HepG2 (cell line): ENCODE measurements at regions not wholly inside any gene's neighbourhood (a gene's known extent, or its start where the extent isn't known, plus 50 kb on each side); places are given as distances from the start of the nearest gene placed in this dataset.

Source experiments
- ATAC-seq: fragments of 200-7000 bp; cut with Tn5 transposase; 3 replicates; pipeline ENCODE4 v1.9.1; 2020; ENCODE audit warnings: mild to moderate bottlenecking, moderate library complexity
- BruUV-seq: library from RNA; stranded (reverse); fragments of 400-500 nt; replicated peaks from 2 replicates; lab custom pipeline; 2021; lab: Mats Ljungman, UMichigan
- CTCF ChIA-PET: fragments of 300-600 bp; formaldehyde crosslinking; extraction: SDS; loops from one replicate; lab custom pipeline; 2021; ENCODE audit warnings: low total read pairs, inconsistent platforms, low intra/inter-chr PET ratio; lab: Yijun Ruan, JAX
- POLR2A ChIA-PET: fragments of 350-600 bp; sonication (Branson Sonifier 250); formaldehyde crosslinking; loops from one replicate; lab custom pipeline; 2020; ENCODE audit warnings: antibody characterized with exemption, inconsistent platforms; lab: Yijun Ruan, JAX
- DNase-seq: peaks from one replicate; pipeline ENCODE4 v3.0.0-alpha.2; 2015; ENCODE audit warnings: low spot score
- FAIRE-seq: peaks from 3 replicates; lab custom pipeline; 2011; peaks lifted over from hg19 to GRCh38; lab: Jason Lieb, UNC
- H2AFZ ChIP-seq: one replicate; pipeline ENCODE4 v1.6.1; 2011; ENCODE audit warnings: low read length, inconsistent platforms
- H3K27ac ChIP-seq: fragments of 300-600 bp; 3 replicates; pipeline ENCODE4 v1.8.0; 2011; ENCODE audit warnings: mixed run types, mild to moderate bottlenecking, mixed read lengths, low read length, inconsistent platforms; ENCODE audit not compliant: insufficient read depth; ENCODE audit errors: extremely low read length
- H3K27me3 ChIP-seq, 2 experiments: fragments of 200-600 bp in 1 of 2; 2 replicates in 1 of 2; 3 replicates in 1 of 2; pipeline versions ENCODE4 v1.6.0 to v1.8.0; 2011; ENCODE audit warnings: low read length in 2 of 2, mild to moderate bottlenecking in 2 of 2, moderate library complexity in 2 of 2, inconsistent platforms in 1 of 2; ENCODE audit not compliant: insufficient read depth in 2 of 2, control insufficient read depth in 1 of 2
- H3K36me3 ChIP-seq, 2 experiments: fragments of 200-600 bp in 1 of 2; replicated peaks in 1 of 2; 2 replicates in 1 of 2; 3 replicates in 1 of 2; pipeline versions ENCODE4 v1.5.1 to v1.8.0; 2011; ENCODE audit warnings: low read length in 2 of 2, inconsistent platforms in 1 of 2; ENCODE audit not compliant: insufficient read depth in 2 of 2, control insufficient read depth in 1 of 2
- H3K4me1 ChIP-seq: 2 replicates; pipeline ENCODE4 v1.5.1; 2012; ENCODE audit warnings: low read length, inconsistent platforms; ENCODE audit not compliant: insufficient read depth
- H3K4me2 ChIP-seq: 2 replicates; pipeline ENCODE4 v1.6.0; 2011; ENCODE audit warnings: low read depth, low read length, inconsistent platforms
- H3K4me3 ChIP-seq, 3 experiments: fragments of 200-600 bp in 1 of 3; sonication (generic), shearing (Covaris generic) in 1 of 3; replicated peaks in 1 of 3; 2 replicates each; pipeline ENCODE4 v1.5.1; 2011 to 2016; ENCODE audit warnings: low read length in 3 of 3, inconsistent platforms in 2 of 3, low read depth in 2 of 3, mild to moderate bottlenecking in 2 of 3, control low read depth in 1 of 3, mixed read lengths in 1 of 3; ENCODE audit not compliant: insufficient read depth in 1 of 3
- H3K79me2 ChIP-seq: one replicate; pipeline ENCODE4 v1.6.1; 2011; ENCODE audit warnings: low read length, inconsistent platforms; ENCODE audit not compliant: insufficient read depth
- H3K9ac ChIP-seq: 2 replicates; pipeline ENCODE4 v1.6.0; 2011; ENCODE audit warnings: mild to moderate bottlenecking, low read depth, low read length, inconsistent platforms; ENCODE audit not compliant: insufficient read depth
- H3K9me3 ChIP-seq: 2 replicates; pipeline ENCODE4 v1.5.1; 2012; ENCODE audit warnings: mild to moderate bottlenecking, low read length
- H4K20me1 ChIP-seq: 2 replicates; pipeline ENCODE4 v1.6.0; 2011; ENCODE audit warnings: inconsistent platforms, mild to moderate bottlenecking, low read length, moderate library complexity; ENCODE audit not compliant: insufficient read depth
- BORCS8-MEF2B ChIP-seq: sonication (generic); formaldehyde crosslinking; IDR thresholded peaks from 2 replicates; pipeline ENCODE4 v1.8.0; 2022; ENCODE audit warnings: mild to moderate bottlenecking, missing genetic modification reagents
- PHB2 ChIP-seq: fragments of 450-650 bp; IDR thresholded peaks from 2 replicates; pipeline ENCODE4 v1.6.1; 2018; ENCODE audit not compliant: partially characterized antibody
- REPIN1 ChIP-seq: sonication (generic); formaldehyde crosslinking; IDR thresholded peaks from 2 replicates; pipeline ENCODE4 v1.8.0; 2022; ENCODE audit warnings: missing genetic modification reagents, low read depth, mild to moderate bottlenecking, borderline replicate concordance
- SP140L ChIP-seq: sonication (generic); formaldehyde crosslinking; IDR thresholded peaks from 2 replicates; pipeline ENCODE4 v1.4.0; 2020; ENCODE audit warnings: missing genetic modification reagents, borderline replicate concordance
- TBP ChIP-seq: sonication (generic); formaldehyde crosslinking; IDR thresholded peaks from 2 replicates; pipeline ENCODE4 v1.5.0; 2020; ENCODE audit warnings: missing genetic modification reagents
- TEAD2 ChIP-seq: sonication (generic); formaldehyde crosslinking; IDR thresholded peaks from 2 replicates; pipeline ENCODE4 v1.9.0; 2021; ENCODE audit warnings: missing genetic modification reagents
- ZFP36L1 ChIP-seq: sonication (generic); formaldehyde crosslinking; IDR thresholded peaks from 2 replicates; pipeline ENCODE4 v1.8.0; 2022; ENCODE audit warnings: mild to moderate bottlenecking, missing genetic modification reagents, moderate library complexity
- ZNF124 ChIP-seq: sonication (generic); formaldehyde crosslinking; IDR thresholded peaks from 2 replicates; pipeline ENCODE4 v1.4.0; 2020; ENCODE audit warnings: missing genetic modification reagents
- ZNF205 ChIP-seq: IDR thresholded peaks from 2 replicates; pipeline ENCODE4 v1.6.1; 2018; ENCODE audit warnings: missing biosample characterization, missing genetic modification reagents
- ZNF207 ChIP-seq: fragments of 450-650 bp; IDR thresholded peaks from 2 replicates; pipeline ENCODE4 v1.6.1; 2016; ENCODE audit warnings: antibody characterized with exemption, borderline replicate concordance
- ZNF572 ChIP-seq: sonication (generic); formaldehyde crosslinking; IDR thresholded peaks from 2 replicates; pipeline ENCODE4 v1.5.1; 2020; ENCODE audit warnings: mild to moderate bottlenecking, missing genetic modification reagents
- ZNF720 ChIP-seq: sonication (generic); formaldehyde crosslinking; IDR thresholded peaks from 2 replicates; pipeline ENCODE4 v1.4.0; 2020; ENCODE audit warnings: missing genetic modification reagents
- ZNF746 ChIP-seq: sonication (generic); formaldehyde crosslinking; IDR thresholded peaks from 2 replicates; pipeline ENCODE4 v1.8.0; 2022; ENCODE audit warnings: mild to moderate bottlenecking, missing genetic modification reagents
- ZNF777 ChIP-seq: sonication (generic); formaldehyde crosslinking; IDR thresholded peaks from 2 replicates; pipeline ENCODE4 v1.4.0; 2020; ENCODE audit warnings: missing genetic modification reagents
- whole genome bisulfite sequencing: methylation state at CpG from one replicate; pipeline ENCODE4 v1.1.6; 2017; ENCODE audit warnings: low lambda C conversion rate; 5-methylcytosine and 5-hydroxymethylcytosine counted together
- in situ Hi-C: cut with HindIII; loops from 2 replicates; pipeline ENCODE4 v1.10.0; 2017; ENCODE audit warnings: low pct_unique_long_range_greater_than_20kb; ENCODE audit not compliant: extremely low pct_ligation_motif_present
- intact Hi-C: fragments of 100-400 bp; cut with micrococcal nuclease; formaldehyde crosslinking; loops from one replicate; pipeline ENCODE4 v1.10.0; 2022; ENCODE audit not compliant: unreplicated experiment

GRCh38 chr3:107082527-107082926, 294.7 kb upstream of the CCDC54 start:
- DNase-seq (no peak), ATAC-seq (no peak), FAIRE-seq (no peak)
- Histone ChIP-seq H3K27me3 (no peaks in the 10 kb centered on the region), H3K36me3 (no peaks in the 10 kb centered on the region), H3K4me1 (no peaks in the 10 kb centered on the region), H3K4me2 (no peak overlapping the region), H3K9ac (no peak overlapping the region), H2AFZ (no peak overlapping the region), H3K9me3 (no peaks in the 10 kb centered on the region), H3K4me3 (no peak overlapping the region), H3K27ac (no peak overlapping the region), H3K79me2 (no peaks in the 10 kb centered on the region), H4K20me1 (no peaks in the 10 kb centered on the region)
- in situ Hi-C loops (no loop called here), intact Hi-C loops (no loop called here)
- POLR2A ChIA-PET, result no interaction called here
- whole genome bisulfite sequencing, result 2% methylated on average over 3 of the region's 3 CpGs
- TF ChIP-seq ZNF205 (CRISPR knock-in tag) (no peak), PHB2 (no peak), ZNF572 (CRISPR knock-in tag) (no peak), ZNF720 (no peak), BORCS8-MEF2B (CRISPR knock-in tag) (no peak), TBP (CRISPR knock-in tag) (no peak), TEAD2 (CRISPR knock-in tag) (no peak), SP140L (no peak), ZNF207 (no peak), REPIN1 (CRISPR knock-in tag) (no peak), ZNF777 (CRISPR knock-in tag) (no peak), ZFP36L1 (CRISPR knock-in tag) (no peak), ZNF746 (CRISPR knock-in tag) (no peak), ZNF124 (no peak)
- CTCF ChIA-PET, result no interaction called here
- BruUV-seq, result no TSS peak
